ENCODE measurements at regions not wholly inside any gene's neighbourhood (a gene's known extent, or its start where the extent isn't known, plus 50 kb on each side); places are given as distances from the start of the nearest gene placed in this dataset.

DNA sequence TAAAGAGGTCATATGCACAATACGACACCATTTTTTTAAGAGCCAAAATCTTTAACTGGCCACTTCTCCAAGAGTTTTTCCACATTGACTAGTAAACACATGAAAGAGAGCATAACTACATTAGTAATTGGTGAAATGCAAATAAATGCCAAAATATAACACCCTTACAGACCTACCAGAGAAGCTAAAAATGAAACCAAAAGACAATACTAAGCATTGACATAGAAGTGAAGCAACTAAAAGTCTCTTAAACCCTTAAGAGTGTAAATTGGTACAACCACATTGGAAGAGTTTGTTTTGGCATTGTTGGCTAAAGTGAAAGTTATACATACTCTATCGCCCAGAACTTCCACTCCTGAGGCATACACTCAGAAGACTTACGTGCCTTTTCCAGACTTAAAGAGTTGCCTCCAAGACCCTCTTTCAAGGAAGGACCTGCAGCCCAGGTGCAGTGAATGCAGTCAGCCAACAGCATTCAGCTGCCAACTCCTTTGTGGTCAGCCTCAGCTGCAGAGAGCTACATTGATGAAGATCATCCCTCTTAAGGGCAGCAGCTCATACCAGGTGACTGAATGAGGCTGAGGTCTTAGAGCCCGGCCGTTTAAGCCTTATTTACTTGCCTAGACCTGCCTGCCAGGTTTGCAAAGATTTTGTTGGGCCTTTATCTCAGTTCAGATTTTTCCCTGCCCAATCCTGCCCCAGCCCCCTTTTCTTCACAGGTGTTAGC is 839.1 kb upstream of the ADGRL2 start:
- no peak overlapping the region for H4K8ac ChIP-seq (ENCODE audit: low read length)
- H3K4me2 ChIP-seq (ENCODE audit: low read length, poor library complexity, severe bottlenecking): no peak overlapping the region
- no peak overlapping the region for H3K9ac ChIP-seq (ENCODE audit: low read length)
- H3K36me3 ChIP-seq (ENCODE audit: control insufficient read depth in 1 of 2, insufficient read depth in 2 of 2, low read depth in 1 of 2, low read length in 2 of 2): no peaks in the 10 kb centered on the region
- H3K4ac ChIP-seq (ENCODE audit: low read depth in 1 of 2, low read length in 2 of 2): no peak overlapping the region
- H2BK5ac ChIP-seq (ENCODE audit: low read depth, low read length, poor library complexity, severe bottlenecking): no peak overlapping the region
- no peak overlapping the region for H2AFZ ChIP-seq (ENCODE audit: low read depth, low read length)
- H2BK12ac ChIP-seq (ENCODE audit: low read length in 2 of 2): no peak overlapping the region
- H3K14ac ChIP-seq (ENCODE audit: low read length in 2 of 2): no peak overlapping the region
- no peak overlapping the region for H3K18ac ChIP-seq (ENCODE audit: low read depth in 1 of 2, low read length in 2 of 2)
- no peaks in the 10 kb centered on the region for H3K27me3 ChIP-seq (ENCODE audit: control insufficient read depth in 1 of 2, insufficient read depth in 1 of 2, low read length in 2 of 2)
- H3K4me3 ChIP-seq (ENCODE audit: insufficient read depth in 1 of 2, low read depth in 1 of 2, low read length in 2 of 2): no peak overlapping the region
- H2AK5ac ChIP-seq (ENCODE audit: low read length, severe bottlenecking): peak overlapping the region; percentile 45
- H3K4me1 ChIP-seq (ENCODE audit: control insufficient read depth, insufficient read depth, low read depth, low read length): peaks cover 6% of the 10 kb centered on the region
- no peak overlapping the region for H3K27ac ChIP-seq (ENCODE audit: low read length, poor library complexity, severe bottlenecking)
- H4K91ac ChIP-seq (ENCODE audit: low read length): no peak overlapping the region
- no peaks in the 10 kb centered on the region for H3K79me1 ChIP-seq (replicated peaks; ENCODE audit: low read length, poor library complexity, severe bottlenecking)
- 94% methylated on average over 5 of the region's 5 CpGs for WGBS
- H3K23ac ChIP-seq (ENCODE audit: low read length in 2 of 2): no peak overlapping the region
- no peak overlapping the region for H2BK15ac ChIP-seq (ENCODE audit: low read depth, poor library complexity, severe bottlenecking)
- H2BK120ac ChIP-seq (ENCODE audit: low read depth, low read length): no peak overlapping the region
- H3K9me3 ChIP-seq (ENCODE audit: control insufficient read depth, low read length): no peaks in the 10 kb centered on the region
- no peak for DNase-seq

DNA sequence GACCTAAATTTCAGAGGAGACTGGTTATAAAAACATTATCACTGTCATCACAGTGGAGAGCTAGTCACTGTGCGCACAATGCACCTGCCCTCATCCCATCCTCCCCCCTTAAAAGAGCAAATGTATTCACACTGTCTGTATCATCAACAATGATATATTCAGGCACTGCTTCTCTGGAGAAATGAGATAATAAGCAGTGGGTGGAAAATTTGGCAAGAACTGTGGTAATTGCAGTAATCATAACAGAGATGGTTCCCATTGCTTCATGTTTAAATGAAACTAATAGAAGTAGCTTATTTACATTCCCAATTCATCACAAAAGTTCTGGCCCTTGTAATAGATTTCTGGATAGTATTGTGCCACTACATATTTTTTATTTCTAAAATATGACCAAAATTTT is 867.4 kb upstream of the ADGRL2 start:
- no peak overlapping the region for H4K91ac ChIP-seq (ENCODE audit: low read length)
- no peaks in the 10 kb centered on the region for H3K36me3 ChIP-seq (ENCODE audit: control insufficient read depth in 1 of 2, insufficient read depth in 2 of 2, low read depth in 1 of 2, low read length in 2 of 2)
- no peak overlapping the region for H3K14ac ChIP-seq (ENCODE audit: low read length in 2 of 2)
- no peaks in the 10 kb centered on the region for H3K4me1 ChIP-seq (ENCODE audit: control insufficient read depth, insufficient read depth, low read depth, low read length)
- H3K18ac ChIP-seq (ENCODE audit: low read depth in 1 of 2, low read length in 2 of 2): no peak overlapping the region
- H2BK120ac ChIP-seq (ENCODE audit: low read depth, low read length): no peak overlapping the region
- 86% methylated on average over 1 of the region's 1 CpG for WGBS
- DNase-seq: no peak
- H3K27me3 ChIP-seq (ENCODE audit: control insufficient read depth in 1 of 2, insufficient read depth in 1 of 2, low read length in 2 of 2): no peaks in the 10 kb centered on the region
- H2BK5ac ChIP-seq (ENCODE audit: low read depth, low read length, poor library complexity, severe bottlenecking): no peak overlapping the region
- no peak overlapping the region for H4K8ac ChIP-seq (ENCODE audit: low read length)
- no peaks in the 10 kb centered on the region for H3K79me1 ChIP-seq (replicated peaks; ENCODE audit: low read length, poor library complexity, severe bottlenecking)
- H2BK15ac ChIP-seq (ENCODE audit: low read depth, poor library complexity, severe bottlenecking): no peak overlapping the region
- no peak overlapping the region for H3K4me3 ChIP-seq (ENCODE audit: insufficient read depth in 1 of 2, low read depth in 1 of 2, low read length in 2 of 2)
- no peak overlapping the region for H2AFZ ChIP-seq (ENCODE audit: low read depth, low read length)
- no peak overlapping the region for H3K4me2 ChIP-seq (ENCODE audit: low read length, poor library complexity, severe bottlenecking)
- no peak overlapping the region for H2BK12ac ChIP-seq (ENCODE audit: low read length in 2 of 2)
- H3K9me3 ChIP-seq (ENCODE audit: control insufficient read depth, low read length): peaks cover 76% of the 10 kb centered on the region
- no peak overlapping the region for H2AK5ac ChIP-seq (ENCODE audit: low read length, severe bottlenecking)
- no peak overlapping the region for H3K23ac ChIP-seq (ENCODE audit: low read length in 2 of 2)
- no peak overlapping the region for H3K9ac ChIP-seq (ENCODE audit: low read length)
- H3K27ac ChIP-seq (ENCODE audit: low read length, poor library complexity, severe bottlenecking): no peak overlapping the region
- no peak overlapping the region for H3K4ac ChIP-seq (ENCODE audit: low read depth in 1 of 2, low read length in 2 of 2)

DNA sequence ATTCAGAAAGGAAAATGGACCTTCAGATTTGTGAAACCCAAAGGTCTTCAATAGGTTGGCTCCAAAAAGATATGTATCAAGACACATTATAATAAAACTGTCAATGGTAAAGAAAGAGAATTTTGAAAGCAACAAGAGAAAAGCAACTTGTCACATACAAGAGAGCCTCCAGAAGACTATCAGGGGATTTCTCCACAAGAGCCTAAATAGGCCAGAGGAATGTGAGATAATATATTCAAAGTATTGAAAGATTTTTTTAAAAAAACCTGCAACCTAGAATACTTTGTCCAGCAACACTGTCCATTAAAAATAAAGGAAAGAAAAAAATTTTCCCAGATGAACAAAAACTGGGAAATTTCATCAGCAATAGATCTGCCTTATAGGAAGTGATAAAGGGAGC is 869.6 kb upstream of the ADGRL2 start:
- Histone ChIP-seq H3K4me2 (ENCODE audit: low read length, poor library complexity, severe bottlenecking) (no peak overlapping the region), H3K4me1 (ENCODE audit: control insufficient read depth, insufficient read depth, low read depth, low read length) (no peaks in the 10 kb centered on the region), H4K8ac (ENCODE audit: low read length) (no peak overlapping the region), H2AFZ (ENCODE audit: low read depth, low read length) (no peak overlapping the region), H2BK15ac (ENCODE audit: low read depth, poor library complexity, severe bottlenecking) (no peak overlapping the region), H3K18ac (ENCODE audit: low read depth in 1 of 2, low read length in 2 of 2) (no peak overlapping the region), H3K4me3 (ENCODE audit: insufficient read depth in 1 of 2, low read depth in 1 of 2, low read length in 2 of 2) (no peak overlapping the region), H2BK5ac (ENCODE audit: low read depth, low read length, poor library complexity, severe bottlenecking) (no peak overlapping the region), H3K36me3 (ENCODE audit: control insufficient read depth in 1 of 2, insufficient read depth in 2 of 2, low read depth in 1 of 2, low read length in 2 of 2) (no peaks in the 10 kb centered on the region), H3K4ac (ENCODE audit: low read depth in 1 of 2, low read length in 2 of 2) (no peak overlapping the region), H3K9ac (ENCODE audit: low read length) (no peak overlapping the region), H2BK120ac (ENCODE audit: low read depth, low read length) (no peak overlapping the region), H4K91ac (ENCODE audit: low read length) (no peak overlapping the region), H3K27me3 (ENCODE audit: control insufficient read depth in 1 of 2, insufficient read depth in 1 of 2, low read length in 2 of 2) (no peaks in the 10 kb centered on the region), H3K79me1 (replicated peaks; ENCODE audit: low read length, poor library complexity, severe bottlenecking) (no peaks in the 10 kb centered on the region), H3K9me3 (ENCODE audit: control insufficient read depth, low read length) (peaks cover 62% of the 10 kb centered on the region), H2AK5ac (ENCODE audit: low read length, severe bottlenecking) (no peak overlapping the region), H3K23ac (ENCODE audit: low read length in 2 of 2) (no peak overlapping the region), H3K27ac (ENCODE audit: low read length, poor library complexity, severe bottlenecking) (no peak overlapping the region), H2BK12ac (ENCODE audit: low read length in 2 of 2) (no peak overlapping the region), H3K14ac (ENCODE audit: low read length in 2 of 2) (no peak overlapping the region)
- no peak for DNase-seq

DNA sequence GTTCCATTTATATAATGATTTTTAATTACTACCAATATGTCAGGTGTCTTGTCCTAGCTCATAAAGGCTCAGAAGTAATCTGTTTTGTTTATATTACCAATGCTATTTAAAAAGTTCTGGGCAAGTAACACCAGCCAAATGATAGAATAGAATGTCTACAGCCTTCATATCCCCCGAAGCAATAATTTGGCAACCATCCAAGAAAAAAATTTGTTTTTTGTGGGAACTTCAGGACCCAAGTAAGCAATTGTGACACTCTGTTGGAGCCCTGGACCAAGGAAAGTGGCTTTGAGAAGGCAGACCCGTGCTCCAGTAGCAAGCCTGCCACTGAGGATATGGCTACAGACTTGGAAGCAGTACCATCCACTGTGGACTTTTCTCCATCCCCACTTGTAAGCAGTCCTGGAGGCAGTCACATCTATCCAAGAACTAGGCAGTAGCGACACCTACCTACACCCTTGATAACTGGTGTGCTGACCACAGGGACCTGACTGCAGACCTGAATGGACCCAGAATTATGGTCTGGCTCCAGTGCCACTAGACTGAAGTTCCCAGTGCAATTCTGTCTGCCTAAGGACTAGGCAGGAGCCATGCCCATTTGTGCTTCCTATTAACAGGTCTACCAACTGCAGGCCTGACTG is 870.7 kb upstream of the ADGRL2 start:
- Histone ChIP-seq H3K4me3 (ENCODE audit: insufficient read depth in 1 of 2, low read depth in 1 of 2, low read length in 2 of 2) (peak overlapping the region in 1 of 2 experiments; percentile 36), H3K9me3 (ENCODE audit: control insufficient read depth, low read length) (peaks cover 52% of the 10 kb centered on the region), H3K23ac (ENCODE audit: low read length in 2 of 2) (no peak overlapping the region), H3K9ac (ENCODE audit: low read length) (no peak overlapping the region), H4K8ac (ENCODE audit: low read length) (no peak overlapping the region), H3K36me3 (ENCODE audit: control insufficient read depth in 1 of 2, insufficient read depth in 2 of 2, low read depth in 1 of 2, low read length in 2 of 2) (no peaks in the 10 kb centered on the region), H3K18ac (ENCODE audit: low read depth in 1 of 2, low read length in 2 of 2) (no peak overlapping the region), H2AK5ac (ENCODE audit: low read length, severe bottlenecking) (no peak overlapping the region), H3K4me2 (ENCODE audit: low read length, poor library complexity, severe bottlenecking) (no peak overlapping the region), H2BK15ac (ENCODE audit: low read depth, poor library complexity, severe bottlenecking) (no peak overlapping the region), H3K14ac (ENCODE audit: low read length in 2 of 2) (no peak overlapping the region), H3K79me1 (replicated peaks; ENCODE audit: low read length, poor library complexity, severe bottlenecking) (no peaks in the 10 kb centered on the region), H2AFZ (ENCODE audit: low read depth, low read length) (no peak overlapping the region), H2BK5ac (ENCODE audit: low read depth, low read length, poor library complexity, severe bottlenecking) (no peak overlapping the region), H3K27ac (ENCODE audit: low read length, poor library complexity, severe bottlenecking) (no peak overlapping the region), H4K91ac (ENCODE audit: low read length) (no peak overlapping the region), H3K27me3 (ENCODE audit: control insufficient read depth in 1 of 2, insufficient read depth in 1 of 2, low read length in 2 of 2) (no peaks in the 10 kb centered on the region), H3K4ac (ENCODE audit: low read depth in 1 of 2, low read length in 2 of 2) (no peak overlapping the region), H2BK120ac (ENCODE audit: low read depth, low read length) (no peak overlapping the region), H3K4me1 (ENCODE audit: control insufficient read depth, insufficient read depth, low read depth, low read length) (no peaks in the 10 kb centered on the region), H2BK12ac (ENCODE audit: low read length in 2 of 2) (no peak overlapping the region)
- 87% methylated on average over 3 of the region's 3 CpGs for WGBS
- no peak for DNase-seq

Data from mesenchymal stem cell (in vitro differentiated cells and primary cell).